Fibroblast of mammary gland (primary cell): ENCODE measurements at regions not wholly inside any gene's neighbourhood (a gene's known extent, or its start where the extent isn't known, plus 50 kb on each side); places are given as distances from the start of the nearest gene placed in this dataset.
"Not testable (repeated sequence)": the region's sequence is repeated elsewhere in the genome, so short reads cannot be mapped to it uniquely, and the experiment has no call there.

Experiments used
- DNase-seq: peaks from one replicate; pipeline ENCODE4 v3.0.0-alpha.2; 2010; ENCODE audit warnings: low read depth
- H3K4me3 ChIP-seq: 2 replicates; pipeline ENCODE4 v1.5.1; 2011; ENCODE audit warnings: low read depth, mild to moderate bottlenecking, low read length, moderate library complexity; ENCODE audit not compliant: control insufficient read depth
- TF ChIP-seq, protein P1 (sequence below): conservative IDR thresholded peaks from 2 replicates; pipeline ENCODE4 v1.5.1; 2011; ENCODE audit warnings: low read depth, low read length, inconsistent platforms; ENCODE audit not compliant: control insufficient read depth, insufficient read depth

DNA sequence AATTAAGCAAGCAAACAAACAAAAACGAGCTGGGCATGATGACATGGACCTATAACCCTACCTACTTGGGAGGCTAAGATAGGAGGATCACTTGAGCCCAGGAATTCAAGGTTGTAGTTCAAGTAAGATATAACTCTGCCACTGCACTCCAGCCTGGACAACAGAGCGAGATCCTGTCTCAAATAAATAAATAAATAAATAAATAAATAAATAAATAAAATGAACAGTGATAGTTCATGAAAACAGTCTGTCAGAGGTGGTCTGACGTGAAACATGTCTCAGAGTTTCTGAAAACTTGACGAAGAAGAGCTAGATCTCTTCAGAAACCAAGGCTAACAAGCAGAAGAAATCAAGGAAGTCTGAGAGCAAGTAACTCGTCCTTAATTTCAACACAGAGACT, 188.8 kb upstream of the GPC6 start:
- DNase-seq = no peak
- TF ChIP-seq, protein P1, sequence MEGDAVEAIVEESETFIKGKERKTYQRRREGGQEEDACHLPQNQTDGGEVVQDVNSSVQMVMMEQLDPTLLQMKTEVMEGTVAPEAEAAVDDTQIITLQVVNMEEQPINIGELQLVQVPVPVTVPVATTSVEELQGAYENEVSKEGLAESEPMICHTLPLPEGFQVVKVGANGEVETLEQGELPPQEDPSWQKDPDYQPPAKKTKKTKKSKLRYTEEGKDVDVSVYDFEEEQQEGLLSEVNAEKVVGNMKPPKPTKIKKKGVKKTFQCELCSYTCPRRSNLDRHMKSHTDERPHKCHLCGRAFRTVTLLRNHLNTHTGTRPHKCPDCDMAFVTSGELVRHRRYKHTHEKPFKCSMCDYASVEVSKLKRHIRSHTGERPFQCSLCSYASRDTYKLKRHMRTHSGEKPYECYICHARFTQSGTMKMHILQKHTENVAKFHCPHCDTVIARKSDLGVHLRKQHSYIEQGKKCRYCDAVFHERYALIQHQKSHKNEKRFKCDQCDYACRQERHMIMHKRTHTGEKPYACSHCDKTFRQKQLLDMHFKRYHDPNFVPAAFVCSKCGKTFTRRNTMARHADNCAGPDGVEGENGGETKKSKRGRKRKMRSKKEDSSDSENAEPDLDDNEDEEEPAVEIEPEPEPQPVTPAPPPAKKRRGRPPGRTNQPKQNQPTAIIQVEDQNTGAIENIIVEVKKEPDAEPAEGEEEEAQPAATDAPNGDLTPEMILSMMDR = no peak
- no peak overlapping the region for H3K4me3 ChIP-seq

DNA sequence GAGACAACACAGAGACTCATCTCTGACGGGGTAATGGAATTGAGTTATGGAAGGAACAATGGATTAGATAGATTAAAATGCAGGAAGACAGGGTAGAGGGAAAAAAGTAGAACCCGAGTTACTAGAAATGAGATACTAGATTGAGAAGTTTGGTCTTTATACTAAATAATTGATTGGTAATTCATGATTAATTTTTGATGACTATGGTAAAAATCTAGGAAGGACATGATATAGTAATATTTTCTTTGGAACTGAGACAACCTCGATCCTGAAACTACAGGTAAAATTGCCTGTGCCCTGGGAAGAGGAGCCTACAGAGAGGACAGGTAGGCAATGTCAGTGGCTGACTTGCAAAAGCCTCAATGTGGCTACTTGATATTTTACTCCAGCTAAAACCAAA, 188.4 kb upstream of the GPC6 start:
- no peak overlapping the region for H3K4me3 ChIP-seq
- TF ChIP-seq, protein P1 = no peak

DNA sequence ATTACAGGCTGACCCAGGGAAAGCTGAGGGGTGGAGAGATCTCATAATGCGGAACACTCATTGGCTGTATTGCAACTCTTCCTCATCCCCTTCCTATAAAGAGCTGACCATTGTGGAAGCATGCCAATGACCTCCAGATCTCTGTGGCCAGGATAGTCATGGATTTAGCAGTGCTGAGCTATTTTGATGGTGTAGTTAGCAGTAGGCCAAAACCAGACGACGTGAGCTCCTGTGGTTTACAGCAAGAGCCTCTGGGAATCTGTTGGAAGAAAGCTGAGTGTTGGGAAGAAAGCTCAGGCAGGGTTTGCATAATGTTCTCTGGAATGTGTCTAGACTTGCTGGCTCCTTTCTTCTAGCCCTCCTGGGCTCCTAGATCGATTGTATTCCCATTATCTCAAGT, 187.5 kb upstream of the GPC6 start:
- TF ChIP-seq, protein P1 = no peak
- DNase-seq = peak; percentile 76
- H3K4me3 ChIP-seq = no peak overlapping the region

More for the DNA sequence above, 188.4 kb upstream of the GPC6 start:
- DNase-seq = no peak

DNA sequence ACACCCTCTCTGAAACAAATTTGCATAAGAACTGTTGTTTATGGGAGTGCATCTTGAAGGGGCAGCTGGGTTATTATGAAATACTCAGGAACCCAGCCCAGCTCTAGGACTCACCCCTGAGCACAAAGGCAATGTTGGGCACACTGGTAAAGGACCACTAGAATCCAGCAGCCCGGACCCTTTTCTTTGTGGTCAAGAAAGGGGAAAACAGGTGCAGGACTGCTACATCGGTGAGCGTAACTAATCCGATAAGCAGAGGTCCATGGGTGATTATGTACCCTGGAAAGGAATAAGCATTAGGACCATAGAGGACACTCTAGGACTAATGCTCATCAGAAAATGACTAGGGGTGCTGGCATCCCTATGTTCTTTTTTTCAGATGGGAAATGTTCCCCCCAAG, 185.0 kb upstream of the GPC6 start:
- not testable (repeated sequence) for H3K4me3 ChIP-seq, DNase-seq

DNA sequence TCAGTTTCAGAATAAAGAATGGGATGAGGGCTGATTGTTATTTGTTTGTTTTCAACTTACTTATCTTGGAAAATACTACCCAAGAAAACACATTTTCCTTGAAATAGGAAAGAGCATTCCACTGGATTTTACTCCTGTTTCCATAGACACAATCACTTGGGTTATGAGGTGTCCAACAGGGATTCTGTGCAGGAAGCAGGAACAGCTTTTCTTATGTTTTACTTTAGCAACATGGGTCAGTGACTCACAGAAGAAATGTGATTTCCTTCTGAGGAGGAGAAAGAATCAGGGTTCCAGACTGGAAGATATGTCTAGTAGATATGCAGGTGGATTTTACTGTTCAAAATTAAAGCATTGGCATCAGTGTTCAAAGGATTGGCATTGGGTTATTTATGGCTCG, 180.8 kb upstream of the GPC6 start:
- peak; percentile 5 for DNase-seq
- H3K4me3 ChIP-seq = no peak overlapping the region
- TF ChIP-seq, protein P1 = no peak

DNA sequence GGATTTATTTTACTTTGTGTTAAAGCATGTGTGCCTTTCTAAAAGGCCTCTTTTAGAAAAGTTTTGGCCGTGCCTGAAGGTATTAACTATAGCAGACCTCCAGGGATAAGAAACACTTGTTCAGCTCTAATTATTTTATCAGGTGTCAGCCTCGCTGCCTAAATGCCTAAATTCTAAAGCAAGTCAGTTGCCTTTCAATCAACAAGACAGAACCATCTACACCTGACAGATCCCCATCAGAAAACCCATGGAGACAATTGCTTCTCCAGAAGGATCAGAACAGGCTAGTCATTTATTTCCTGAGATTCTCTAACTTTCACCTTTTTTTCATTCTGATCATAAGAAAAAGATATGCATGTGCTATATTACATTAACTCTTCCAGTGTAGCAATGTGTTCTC, 171.4 kb upstream of the GPC6 start:
- TF ChIP-seq, protein P1 = no peak
- no peak for DNase-seq
- H3K4me3 ChIP-seq = no peak overlapping the region

DNA sequence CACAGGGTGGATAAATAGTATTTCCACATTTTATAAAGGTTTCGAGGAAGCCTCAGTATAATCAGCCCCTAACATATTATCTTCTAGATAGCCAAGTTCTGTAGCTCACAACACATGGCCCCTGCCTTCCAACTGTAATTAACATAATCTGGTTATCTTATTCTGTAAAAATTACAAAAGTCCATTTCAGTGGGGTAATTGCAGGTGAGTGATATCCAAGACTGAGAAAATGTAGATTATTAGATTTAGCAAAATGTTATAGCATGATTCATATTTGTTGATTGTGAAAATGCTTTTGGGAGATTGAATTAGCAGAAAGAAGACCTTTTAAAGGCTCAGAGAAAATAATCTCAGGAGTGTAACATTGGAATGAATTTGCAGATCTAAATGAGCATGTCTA, 168.3 kb upstream of the GPC6 start:
- no peak overlapping the region for H3K4me3 ChIP-seq
- TF ChIP-seq, protein P1 = no peak
- no peak for DNase-seq
